Transverse colon (tissue), 4 donors: ENCODE measurements at regions not wholly inside any gene's neighbourhood (a gene's known extent, or its start where the extent isn't known, plus 50 kb on each side); places are given as distances from the start of the nearest gene placed in this dataset.
"Not testable (repeated sequence)": the region's sequence is repeated elsewhere in the genome, so short reads cannot be mapped to it uniquely, and the experiment has no call there.

ENCODE experiments used
- EP300 ChIP-seq: sonication (generic); formaldehyde crosslinking; IDR thresholded peaks from one replicate; pipeline ENCODE4 v1.6.1; 2017; ENCODE audit warnings: antibody characterized with exemption, low read depth
- POLR2A ChIP-seq: fragments of 450-650 bp; IDR thresholded peaks from one replicate; pipeline ENCODE4 v1.6.1; 2016; ENCODE audit warnings: antibody characterized with exemption, mild to moderate bottlenecking, moderate library complexity
- POLR2AphosphoS5 ChIP-seq, 3 donors: sonication (generic); formaldehyde crosslinking; IDR thresholded peaks; one replicate each; pipeline ENCODE4 v1.6.1; 2016; ENCODE audit warnings: antibody characterized with exemption in 3 of 3
- TF ChIP-seq, protein P1 (sequence below), 5 experiments: fragments of 200-600 bp in 3 of 5; fragments of 450-650 bp in 2 of 5; sonication (generic) in 3 of 5; IDR thresholded peaks; 1 replicate in 2 of 5; 2 replicates in 3 of 5; pipeline ENCODE4 v1.5.1; 2016 to 2017; ENCODE audit warnings: antibody characterized with exemption in 5 of 5, inconsistent platforms in 3 of 5, mild to moderate bottlenecking in 2 of 5, moderate library complexity in 1 of 5

DNA sequence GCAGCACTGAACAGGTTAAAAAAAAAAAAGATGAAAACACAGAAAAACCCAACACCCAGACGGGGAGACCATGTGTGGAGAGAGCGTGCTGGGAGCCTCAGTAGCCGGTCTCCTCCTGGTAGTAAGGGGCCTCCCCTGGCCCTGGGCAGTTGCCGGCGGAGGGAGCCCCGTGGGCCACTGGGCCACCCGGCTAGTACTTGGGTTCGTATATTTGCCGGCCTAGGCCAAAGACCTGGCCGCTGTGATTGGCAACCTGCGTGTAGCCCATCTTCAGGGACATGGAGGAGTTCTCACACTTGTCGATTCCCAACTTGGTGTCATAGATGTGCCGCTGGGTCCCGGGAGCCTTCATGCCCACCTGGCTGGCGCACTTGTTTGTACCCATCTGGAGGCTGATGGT, 798.9 kb downstream of the FOXD4L5 start:
- TF ChIP-seq, protein P1, sequence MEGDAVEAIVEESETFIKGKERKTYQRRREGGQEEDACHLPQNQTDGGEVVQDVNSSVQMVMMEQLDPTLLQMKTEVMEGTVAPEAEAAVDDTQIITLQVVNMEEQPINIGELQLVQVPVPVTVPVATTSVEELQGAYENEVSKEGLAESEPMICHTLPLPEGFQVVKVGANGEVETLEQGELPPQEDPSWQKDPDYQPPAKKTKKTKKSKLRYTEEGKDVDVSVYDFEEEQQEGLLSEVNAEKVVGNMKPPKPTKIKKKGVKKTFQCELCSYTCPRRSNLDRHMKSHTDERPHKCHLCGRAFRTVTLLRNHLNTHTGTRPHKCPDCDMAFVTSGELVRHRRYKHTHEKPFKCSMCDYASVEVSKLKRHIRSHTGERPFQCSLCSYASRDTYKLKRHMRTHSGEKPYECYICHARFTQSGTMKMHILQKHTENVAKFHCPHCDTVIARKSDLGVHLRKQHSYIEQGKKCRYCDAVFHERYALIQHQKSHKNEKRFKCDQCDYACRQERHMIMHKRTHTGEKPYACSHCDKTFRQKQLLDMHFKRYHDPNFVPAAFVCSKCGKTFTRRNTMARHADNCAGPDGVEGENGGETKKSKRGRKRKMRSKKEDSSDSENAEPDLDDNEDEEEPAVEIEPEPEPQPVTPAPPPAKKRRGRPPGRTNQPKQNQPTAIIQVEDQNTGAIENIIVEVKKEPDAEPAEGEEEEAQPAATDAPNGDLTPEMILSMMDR (IDR thresholded peaks at IDR 0.05), result not testable (repeated sequence)
- TF ChIP-seq POLR2A; POLR2AphosphoS5 (IDR thresholded peaks at IDR 0.05); EP300: not testable (repeated sequence)
